Activated T-cell treated with anti-CD3 and anti-CD28 coated beads, Interleukin-2, amount 50 U/mL, for 72 hours (primary cell): ENCODE measurements at regions not wholly inside any gene's neighbourhood (a gene's known extent, or its start where the extent isn't known, plus 50 kb on each side); places are given as distances from the start of the nearest gene placed in this dataset.

Experiments
- ATAC-seq, 2 donors: fragments of 150-1000 bp; cut with Tn5 transposase; replicated peaks in 1 of 2; 2 replicates each; pipeline ENCODE4 v1.10.0; 2021; ENCODE audit warnings: moderate library complexity in 2 of 2, mild to moderate bottlenecking in 1 of 2
- DNase-seq, 2 donors: peaks; one replicate each; pipeline ENCODE4 v3.0.0; 2021 to 2022; ENCODE audit warnings: mixed read lengths in 1 of 2
- H3K27ac Mint-ChIP-seq: one replicate; pipeline ENCODE4 v1.8.0; 2022; ENCODE audit warnings: mild to moderate bottlenecking, moderate library complexity, mixed read lengths
- H3K27me3 Mint-ChIP-seq: one replicate; pipeline ENCODE4 v1.8.0; 2022; ENCODE audit warnings: low read depth, mixed read lengths
- H3K36me3 Mint-ChIP-seq, 2 donors: one replicate each; pipeline ENCODE4 v1.8.0; 2022; ENCODE audit warnings: mixed read lengths in 2 of 2, mild to moderate bottlenecking in 1 of 2; ENCODE audit not compliant: insufficient read depth in 2 of 2
- H3K4me1 Mint-ChIP-seq: one replicate; pipeline ENCODE4 v1.8.0; 2022; ENCODE audit warnings: low read depth, mixed read lengths
- H3K4me3 Mint-ChIP-seq, 2 donors: one replicate each; pipeline ENCODE4 v1.8.0; 2022; ENCODE audit warnings: mild to moderate bottlenecking in 2 of 2, mixed read lengths in 2 of 2, moderate library complexity in 2 of 2
- H3K9me3 Mint-ChIP-seq, 2 donors: one replicate each; pipeline ENCODE4 v1.8.0; 2022; ENCODE audit warnings: mixed read lengths in 2 of 2

DNA sequence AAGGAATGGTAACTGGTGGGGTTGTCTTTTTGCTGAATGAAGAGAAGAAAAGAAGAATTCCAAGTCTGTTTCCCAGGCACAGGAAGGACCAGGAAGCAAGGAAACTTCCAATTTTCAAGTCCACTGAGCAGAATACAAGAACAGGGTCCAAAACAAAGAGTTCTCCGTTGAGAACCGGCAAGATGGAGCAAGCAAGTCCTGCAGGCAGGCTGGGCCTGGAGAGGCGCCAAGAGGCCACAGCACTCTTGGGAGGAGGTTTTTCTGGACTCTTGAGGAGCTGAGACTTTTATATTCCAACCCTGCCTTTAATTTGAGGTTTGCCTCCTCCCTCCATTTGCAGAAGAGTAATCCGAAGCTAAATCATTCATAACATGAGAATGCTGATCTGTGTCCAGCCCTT, 224.5 kb downstream of the IKZF2 start:
- peaks cover 34% of the 10 kb centered on the region for H3K4me1 Mint-ChIP-seq
- no peak overlapping the region for H3K27ac Mint-ChIP-seq
- H3K27me3 Mint-ChIP-seq: peaks cover 11% of the 10 kb centered on the region
- peaks cover 1% of the 10 kb centered on the region in 2 donors for H3K36me3 Mint-ChIP-seq
- peaks cover 0 to 2% of the 10 kb centered on the region in 2 donors for H3K9me3 Mint-ChIP-seq
- DNase-seq (no peak), ATAC-seq (no peak)
- H3K4me3 Mint-ChIP-seq: no peak overlapping the region

DNA sequence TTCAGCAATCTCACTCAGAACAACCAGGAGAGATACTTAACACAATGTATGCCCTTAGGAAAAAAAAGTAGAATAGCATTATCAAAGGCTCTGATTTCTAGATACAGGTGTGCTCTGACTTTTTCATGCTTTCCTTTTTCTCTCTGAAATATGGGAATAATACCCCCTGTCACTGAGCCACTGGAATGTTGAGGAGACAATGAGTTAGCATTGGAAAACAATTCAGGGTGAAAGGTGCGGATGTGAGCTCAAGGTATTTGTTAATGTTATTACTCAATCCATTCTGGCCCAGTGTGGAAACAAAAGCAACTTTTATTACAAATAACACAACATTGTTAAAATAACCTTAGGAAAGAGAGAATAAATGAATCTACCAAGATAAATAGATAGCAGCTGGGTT, 228.0 kb downstream of the IKZF2 start:
- Mint-ChIP-seq H3K4me1 (peaks cover 9% of the 10 kb centered on the region), H3K27me3 (peaks cover 4% of the 10 kb centered on the region), H3K36me3 (peaks cover 1% of the 10 kb centered on the region in 2 donors), H3K9me3 (peaks cover 0 to 2% of the 10 kb centered on the region in 2 donors), H3K4me3 (no peak overlapping the region), H3K27ac (no peak overlapping the region)
- no peak for ATAC-seq
- no peak for DNase-seq

DNA sequence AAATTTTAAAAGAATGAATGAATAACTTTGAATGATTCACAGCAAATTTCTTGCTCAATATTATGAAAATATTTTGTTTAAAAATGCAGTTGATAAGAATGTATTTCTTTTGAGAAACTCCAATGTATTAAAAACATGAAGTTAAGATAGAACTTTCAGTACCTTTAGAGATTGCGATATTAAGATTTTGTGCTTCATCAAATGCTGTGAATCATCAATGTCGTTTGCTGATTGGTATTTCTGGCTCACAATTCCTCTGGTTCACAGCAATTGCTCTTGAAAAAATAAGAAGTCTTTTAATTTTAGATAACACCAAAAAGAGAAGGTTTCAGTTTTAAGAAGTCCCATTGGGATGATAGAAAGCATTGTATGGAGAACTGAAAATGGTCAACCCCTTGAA, 228.7 kb downstream of the IKZF2 start:
- Mint-ChIP-seq H3K9me3 (peaks cover 0 to 2% of the 10 kb centered on the region in 2 donors), H3K36me3 (peaks cover 1% of the 10 kb centered on the region in 2 donors), H3K4me1 (peaks cover 5% of the 10 kb centered on the region), H3K4me3 (no peak overlapping the region), H3K27me3 (peaks cover 4% of the 10 kb centered on the region), H3K27ac (no peak overlapping the region)
- ATAC-seq: no peak
- DNase-seq: no peak

DNA sequence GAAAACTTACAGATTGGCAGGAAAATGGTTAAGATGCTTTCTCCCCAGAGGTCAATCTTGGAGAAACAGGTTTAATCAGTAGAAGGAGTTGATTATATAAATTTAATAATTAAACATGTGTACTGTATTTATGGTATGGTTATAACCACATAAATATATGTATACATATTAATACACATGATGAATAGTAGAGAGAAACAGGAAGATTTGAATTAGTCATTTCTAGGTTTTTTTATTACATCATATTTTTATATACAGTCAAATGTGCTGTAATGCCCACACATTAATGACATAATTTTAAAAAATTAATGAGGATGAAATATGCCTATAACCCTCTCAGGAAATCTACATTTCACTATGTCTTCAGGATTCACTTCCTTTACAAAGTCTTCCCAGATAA, 229.7 kb downstream of the IKZF2 start:
- Mint-ChIP-seq H3K27ac (no peak overlapping the region), H3K4me3 (no peak overlapping the region), H3K4me1 (peaks cover 6% of the 10 kb centered on the region), H3K36me3 (peaks cover 1% of the 10 kb centered on the region in 2 donors), H3K9me3 (peaks cover 0 to 2% of the 10 kb centered on the region in 2 donors), H3K27me3 (peaks cover 4% of the 10 kb centered on the region)
- ATAC-seq: no peak
- DNase-seq: no peak

DNA sequence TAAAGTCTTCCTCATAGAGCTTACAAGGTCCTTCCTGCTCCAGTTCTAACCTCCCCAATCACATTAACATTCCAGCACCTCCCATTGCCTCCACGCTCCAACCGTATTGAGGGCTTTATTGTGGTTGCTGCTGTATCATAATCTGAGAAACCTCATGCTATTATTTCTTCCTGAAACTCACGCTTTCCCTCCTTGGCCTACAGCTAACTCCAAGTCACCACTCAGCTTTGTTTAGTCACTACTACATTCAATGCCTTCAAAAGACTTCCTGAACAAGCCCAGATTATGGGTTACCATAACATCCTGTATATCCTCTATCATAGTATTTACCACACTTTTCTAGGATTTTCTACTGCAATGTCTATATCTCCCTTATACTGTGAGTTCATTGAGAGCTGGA, 230.4 kb downstream of the IKZF2 start:
- peaks cover 12% of the 10 kb centered on the region for H3K4me1 Mint-ChIP-seq
- ATAC-seq (no peak), DNase-seq (no peak)
- H3K9me3 Mint-ChIP-seq: peaks cover 0 to 2% of the 10 kb centered on the region in 2 donors
- H3K36me3 Mint-ChIP-seq: peaks cover 0 to 1% of the 10 kb centered on the region in 2 donors
- peaks cover 6% of the 10 kb centered on the region for H3K27me3 Mint-ChIP-seq
- no peak overlapping the region for H3K4me3 Mint-ChIP-seq
- H3K27ac Mint-ChIP-seq: no peak overlapping the region

DNA sequence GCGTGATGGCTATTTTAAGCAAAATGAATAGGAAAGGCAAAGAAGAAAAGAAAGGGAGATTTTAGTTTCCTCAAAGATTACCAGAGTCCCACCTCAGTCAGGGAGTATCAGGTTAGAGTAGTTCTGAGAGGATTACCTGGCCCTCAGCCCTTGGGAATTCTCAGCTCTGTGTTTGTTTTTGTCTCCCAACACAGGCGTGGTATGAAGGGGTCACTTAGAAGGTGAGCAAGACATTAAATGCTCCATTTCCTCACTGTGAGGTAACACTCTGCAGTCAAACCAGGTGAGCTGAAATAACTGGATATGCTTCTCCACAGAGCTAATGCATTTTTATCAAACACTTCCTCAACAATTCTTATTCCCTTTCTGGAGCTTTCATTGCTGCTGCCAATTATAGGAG, 232.2 kb downstream of the IKZF2 start:
- no peak for ATAC-seq

DNA sequence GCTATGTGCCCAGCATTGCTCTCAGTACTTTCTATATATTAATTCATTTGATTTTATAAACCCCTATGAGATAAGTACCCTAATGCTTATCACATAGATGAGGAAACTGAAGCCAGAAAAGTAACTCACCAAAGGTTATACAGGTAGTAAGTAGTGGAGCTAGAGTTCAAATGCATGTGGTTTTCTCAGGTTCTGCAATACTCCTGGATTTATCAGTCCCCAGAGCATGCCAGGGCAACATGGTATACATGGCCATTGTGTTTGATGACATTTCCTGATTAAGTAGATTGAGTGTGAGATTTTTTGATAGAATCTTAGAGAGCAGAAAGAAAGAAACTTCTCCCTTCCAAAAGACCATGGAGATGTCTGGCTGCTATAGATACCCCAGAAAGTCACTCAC, 233.1 kb downstream of the IKZF2 start:
- no peak for ATAC-seq
- H3K4me3 Mint-ChIP-seq: no peak overlapping the region

More for the DNA sequence above, 232.2 kb downstream of the IKZF2 start:
- no peak overlapping the region for H3K27ac Mint-ChIP-seq
- no peak for DNase-seq
- H3K36me3 Mint-ChIP-seq: no peaks in the 10 kb centered on the region
- no peak overlapping the region for H3K4me3 Mint-ChIP-seq
- no peaks in the 10 kb centered on the region for H3K9me3 Mint-ChIP-seq
- H3K27me3 Mint-ChIP-seq: peaks cover 12% of the 10 kb centered on the region
- peaks cover 30% of the 10 kb centered on the region for H3K4me1 Mint-ChIP-seq

DNA sequence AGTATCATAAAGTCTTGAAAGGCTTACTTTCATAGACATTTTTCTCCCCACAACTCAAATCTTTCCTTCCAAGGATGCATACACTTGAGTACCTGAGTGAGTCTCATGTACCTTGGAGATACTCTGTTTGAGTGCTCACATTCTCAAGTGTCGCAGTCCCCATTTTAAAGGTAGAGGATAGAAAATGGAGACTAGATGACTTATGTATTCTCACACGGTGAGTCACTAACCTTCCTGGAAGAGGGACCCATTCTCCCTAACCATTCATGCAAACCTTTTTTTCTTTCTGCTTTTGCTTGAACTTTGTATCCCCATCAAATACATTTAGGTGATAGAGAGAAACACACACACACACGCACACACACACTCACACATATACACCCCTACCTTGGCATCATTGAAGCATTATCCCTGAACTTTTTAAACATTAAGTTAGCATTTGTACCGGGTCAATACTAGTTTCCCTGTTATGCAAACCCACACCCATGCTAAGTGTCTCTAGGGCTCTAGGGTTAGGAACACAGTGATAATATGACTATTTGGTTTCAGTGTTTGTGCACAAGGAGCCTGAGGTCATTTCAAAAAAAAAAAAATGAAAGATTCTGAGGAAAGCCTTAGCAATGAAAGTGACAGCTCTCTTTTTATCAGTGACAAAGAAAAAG, 236.2 kb downstream of the IKZF2 start:
- H3K4me3 Mint-ChIP-seq: peak overlapping the region; percentile 66 to 68
- ATAC-seq: peak; percentile 83 to 84
- H3K27ac Mint-ChIP-seq: peak overlapping the region; percentile 85
- peaks cover 23% of the 10 kb centered on the region for H3K27me3 Mint-ChIP-seq
- DNase-seq: no peak
- H3K4me1 Mint-ChIP-seq: peaks cover 48% of the 10 kb centered on the region
- no peaks in the 10 kb centered on the region for H3K9me3 Mint-ChIP-seq
- H3K36me3 Mint-ChIP-seq: no peaks in the 10 kb centered on the region

More for the DNA sequence above, 233.1 kb downstream of the IKZF2 start:
- Mint-ChIP-seq H3K36me3 (no peaks in the 10 kb centered on the region), H3K27me3 (peaks cover 14% of the 10 kb centered on the region), H3K4me1 (peaks cover 31% of the 10 kb centered on the region), H3K9me3 (no peaks in the 10 kb centered on the region), H3K27ac (no peak overlapping the region)
- DNase-seq: no peak

DNA sequence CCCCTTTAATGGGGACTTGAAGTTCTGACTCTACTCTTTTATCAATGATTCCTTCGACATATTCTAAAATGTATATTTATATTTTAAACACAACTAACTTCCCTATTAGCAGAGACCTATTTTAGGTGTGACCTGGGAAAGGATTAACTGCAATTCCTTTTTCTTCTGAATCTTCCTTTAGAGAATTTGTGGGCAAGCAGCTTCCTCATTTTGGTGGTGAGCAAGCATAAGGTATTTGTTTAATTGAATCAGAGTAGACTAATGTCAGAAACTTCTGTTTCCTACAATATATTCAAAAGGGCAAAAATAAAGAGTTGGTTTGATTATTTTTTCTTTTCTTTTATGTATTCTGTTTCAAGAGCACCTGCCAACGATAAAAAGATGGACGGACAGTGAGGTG, 237.0 kb downstream of the IKZF2 start:
- Mint-ChIP-seq H3K27ac (peak overlapping the region; percentile 85), H3K4me3 (no peak overlapping the region), H3K4me1 (peaks cover 48% of the 10 kb centered on the region), H3K27me3 (peaks cover 23% of the 10 kb centered on the region), H3K36me3 (peaks cover 0 to under 1% of the 10 kb centered on the region in 2 donors), H3K9me3 (no peaks in the 10 kb centered on the region)
- DNase-seq (no peak), ATAC-seq (no peak)

DNA sequence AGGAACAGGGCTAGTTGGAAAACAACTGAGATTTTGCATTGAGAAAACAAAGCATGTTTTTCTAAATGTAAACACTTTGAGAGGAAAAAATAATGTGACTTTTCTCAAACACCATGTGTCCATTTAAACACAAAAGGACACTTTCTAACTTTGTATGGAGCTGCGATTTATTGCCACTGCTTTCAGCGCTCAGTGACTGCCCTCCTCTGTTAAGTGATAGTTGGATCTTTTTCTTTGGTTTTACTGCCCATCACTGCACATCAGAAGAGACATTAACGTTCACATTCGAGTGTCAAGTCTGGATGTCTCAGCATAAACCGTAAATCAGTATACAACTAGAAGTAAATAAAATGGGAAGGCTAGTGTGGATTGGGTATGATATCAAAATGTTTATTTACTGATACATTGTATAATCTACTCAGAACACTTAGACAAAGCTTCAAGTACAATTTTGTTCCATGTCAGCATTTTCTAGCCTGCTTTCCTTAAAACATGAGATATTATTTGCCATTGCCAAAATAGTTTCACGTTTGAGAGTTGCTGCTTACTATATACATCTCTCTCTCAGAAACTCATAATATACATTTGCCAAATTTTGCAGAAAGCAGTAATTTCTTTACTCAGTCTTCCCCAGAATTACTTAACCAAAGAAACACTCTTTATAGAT, 237.6 kb downstream of the IKZF2 start:
- H3K4me1 Mint-ChIP-seq: peaks cover 48% of the 10 kb centered on the region
- peaks cover 0 to 1% of the 10 kb centered on the region in 2 donors for H3K36me3 Mint-ChIP-seq
- H3K4me3 Mint-ChIP-seq: no peak overlapping the region
- ATAC-seq (no peak), DNase-seq (no peak)
- H3K9me3 Mint-ChIP-seq: no peaks in the 10 kb centered on the region
- H3K27ac Mint-ChIP-seq: no peak overlapping the region
- H3K27me3 Mint-ChIP-seq: peaks cover 23% of the 10 kb centered on the region

DNA sequence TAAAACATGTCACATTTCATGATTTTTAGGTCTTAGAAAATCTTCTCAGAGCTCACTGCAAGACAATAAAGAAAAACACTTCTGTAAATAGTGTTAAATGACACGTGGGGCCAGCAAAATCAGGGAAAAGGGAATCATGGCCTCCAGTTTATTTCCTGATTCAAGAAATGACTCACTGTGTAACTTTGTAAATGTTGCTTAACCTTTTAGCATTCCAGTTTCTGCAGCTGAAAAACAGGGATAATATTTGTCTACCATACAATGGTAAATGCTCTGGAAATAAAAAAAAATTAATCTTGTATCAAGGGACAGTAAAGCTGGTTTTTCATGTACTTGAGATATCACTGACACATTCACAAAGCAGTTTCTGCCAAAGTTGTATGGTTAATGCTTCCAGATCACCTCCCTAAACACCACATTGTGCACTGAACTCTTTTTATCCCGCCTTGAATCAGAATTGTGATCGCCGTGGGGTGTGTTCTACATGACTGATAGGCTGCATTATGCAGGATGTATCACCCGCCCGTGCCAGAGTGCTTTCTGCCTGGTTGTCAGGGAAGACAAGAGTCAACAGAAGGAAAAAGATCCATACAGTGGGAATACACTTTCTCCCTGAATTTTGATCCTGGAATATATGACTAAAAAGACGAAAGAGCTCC, 238.8 kb downstream of the IKZF2 start:
- ATAC-seq (no peak), DNase-seq (no peak)
- peaks cover 23% of the 10 kb centered on the region for H3K27me3 Mint-ChIP-seq
- H3K9me3 Mint-ChIP-seq: no peaks in the 10 kb centered on the region
- H3K27ac Mint-ChIP-seq: no peak overlapping the region
- peaks cover 48% of the 10 kb centered on the region for H3K4me1 Mint-ChIP-seq
- H3K4me3 Mint-ChIP-seq: no peak overlapping the region
- peaks cover 0 to 1% of the 10 kb centered on the region in 2 donors for H3K36me3 Mint-ChIP-seq

DNA sequence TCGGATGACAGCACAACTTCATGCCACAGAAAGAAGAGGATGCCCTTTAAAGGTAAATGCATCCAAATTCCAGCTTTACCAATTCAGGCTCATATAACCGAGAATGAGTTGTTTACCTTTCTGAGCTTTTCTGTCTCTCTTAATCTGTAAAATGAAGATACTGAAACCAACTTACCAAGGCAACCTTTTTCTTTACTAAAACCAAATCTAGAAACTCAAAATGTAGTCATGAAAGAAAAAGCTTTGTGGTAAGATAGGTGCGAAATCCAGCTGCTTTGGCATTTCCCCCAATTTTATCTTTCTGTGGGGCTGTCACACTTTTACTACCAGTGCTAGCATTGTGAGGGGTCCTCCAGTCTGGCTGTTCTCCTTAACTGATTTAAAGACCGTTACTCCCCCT, 240.4 kb downstream of the IKZF2 start:
- peak overlapping the region; percentile 46 to 47 for H3K4me3 Mint-ChIP-seq
- peak; percentile 28 to 45 for ATAC-seq

DNA sequence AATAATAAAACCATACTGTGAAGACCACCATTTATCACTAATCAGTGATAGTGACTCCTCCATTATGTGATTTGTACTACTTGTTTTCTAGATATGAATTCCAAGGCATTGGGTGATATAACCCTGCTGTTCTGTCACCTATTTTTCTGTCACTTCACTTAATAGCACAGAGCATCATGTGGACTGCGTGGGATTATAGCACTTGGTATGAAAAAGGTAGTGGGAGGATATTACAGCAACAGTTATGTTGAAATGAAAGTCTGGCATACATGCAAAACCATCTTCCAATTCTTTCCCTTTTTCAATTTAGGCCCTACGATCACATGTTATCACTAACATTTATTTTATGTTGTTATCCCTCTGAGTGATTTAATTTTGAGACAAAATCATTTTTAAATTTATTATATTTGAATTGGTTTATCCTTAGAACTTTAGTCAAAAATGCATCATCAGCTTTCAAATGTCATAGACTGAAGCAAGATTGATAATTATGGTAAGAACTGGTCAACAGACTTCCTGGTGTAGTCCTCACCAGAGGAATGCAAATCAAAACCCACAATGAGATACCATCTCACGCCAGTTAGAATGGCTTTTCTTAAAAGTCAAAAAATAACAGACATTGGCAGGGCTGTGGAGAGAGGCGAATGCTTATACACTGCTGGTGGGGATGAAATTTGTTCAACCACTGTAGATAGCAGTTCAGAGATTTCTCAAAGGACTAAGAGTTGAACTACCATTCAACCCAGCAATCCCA, 242.6 kb downstream of the IKZF2 start:
- Mint-ChIP-seq H3K9me3 (no peaks in the 10 kb centered on the region), H3K36me3 (peaks cover 0 to 1% of the 10 kb centered on the region in 2 donors), H3K27me3 (peaks cover 17% of the 10 kb centered on the region), H3K4me3 (no peak overlapping the region), H3K4me1 (peaks cover 22% of the 10 kb centered on the region), H3K27ac (no peak overlapping the region)
- DNase-seq (no peak), ATAC-seq (no peak)

More for the DNA sequence above, 240.4 kb downstream of the IKZF2 start:
- peak in 1 of 2 donors; percentile 9 for DNase-seq
- Mint-ChIP-seq H3K9me3 (no peaks in the 10 kb centered on the region), H3K36me3 (peaks cover 0 to 1% of the 10 kb centered on the region in 2 donors), H3K27ac (peak overlapping the region; percentile 83), H3K4me1 (peaks cover 41% of the 10 kb centered on the region), H3K27me3 (peaks cover 19% of the 10 kb centered on the region)
